K562 (cell line): ENCODE measurements at regions not wholly inside any gene's neighbourhood (a gene's known extent, or its start where the extent isn't known, plus 50 kb on each side); places are given as distances from the start of the nearest gene placed in this dataset.

ENCODE experiments used
- ATAC-seq: fragments of 200-7000 bp; cut with Tn5 transposase; 3 replicates; pipeline ENCODE4 v1.9.1; 2020; ENCODE audit warnings: moderate library complexity
- BruUV-seq: library from RNA; stranded (reverse); fragments of 400-500 nt; replicated peaks from 2 replicates; lab custom pipeline; 2021; lab: Mats Ljungman, UMichigan
- CTCF ChIA-PET: fragments of 300-600 bp; formaldehyde crosslinking; extraction: SDS; loops from one replicate; lab custom pipeline; 2021; ENCODE audit warnings: low intra/inter-chr PET ratio; lab: Yijun Ruan, JAX
- POLR2A ChIA-PET: fragments of 300-600, 350-650 bp; sonication (Branson Sonifier 250); formaldehyde crosslinking; extraction: SDS; loops from one replicate; lab custom pipeline; 2021; ENCODE audit warnings: antibody characterized with exemption, inconsistent platforms; lab: Yijun Ruan, JAX
- DNase-seq, 4 experiments: peaks; one replicate each; pipeline versions ENCODE4 v3.0.0 to v3.0.0-alpha.2; 2011 to 2018; ENCODE audit warnings: low spot score in 3 of 4, mixed read lengths in 3 of 4; ENCODE audit errors: extremely low read depth in 1 of 4
- FAIRE-seq: peaks from 2 replicates; lab custom pipeline; 2011; peaks lifted over from hg19 to GRCh38; lab: Jason Lieb, UNC
- H2AFZ ChIP-seq: 2 replicates; pipeline ENCODE4 v1.6.0; 2011; ENCODE audit warnings: low read depth, low read length, control low read depth, inconsistent platforms
- H3K27ac ChIP-seq: fragments of 200-600 bp; 3 replicates; pipeline ENCODE4 v1.8.0; 2011; ENCODE audit warnings: low read depth, mild to moderate bottlenecking, control low read depth, inconsistent platforms, low read length, moderate library complexity, mixed read lengths; ENCODE audit errors: extremely low read depth
- H3K27me3 ChIP-seq, 2 experiments: fragments of 300-600 bp in 1 of 2; 2 replicates in 1 of 2; 3 replicates in 1 of 2; pipeline versions ENCODE4 v1.6.0 to v1.8.0; 2011; ENCODE audit warnings: inconsistent platforms in 2 of 2, low read length in 2 of 2, mild to moderate bottlenecking in 1 of 2, mixed read lengths in 1 of 2, moderate library complexity in 1 of 2; ENCODE audit not compliant: control insufficient read depth in 2 of 2, insufficient read depth in 2 of 2
- H3K36me3 ChIP-seq: fragments of 300-600 bp; 3 replicates; pipeline ENCODE4 v1.8.0; 2011; ENCODE audit warnings: mild to moderate bottlenecking, low read length, inconsistent platforms; ENCODE audit not compliant: control insufficient read depth, insufficient read depth
- H3K4me1 ChIP-seq, 2 experiments: fragments of 200-600 bp in 1 of 2; replicated peaks in 1 of 2; 2 replicates in 1 of 2; 3 replicates in 1 of 2; pipeline versions ENCODE4 v1.5.1 to v1.8.0; 2011; ENCODE audit warnings: inconsistent platforms in 2 of 2, low read length in 2 of 2, mild to moderate bottlenecking in 1 of 2, mixed read lengths in 1 of 2, moderate library complexity in 1 of 2; ENCODE audit not compliant: control insufficient read depth in 2 of 2, insufficient read depth in 2 of 2
- H3K4me2 ChIP-seq: 2 replicates; pipeline ENCODE4 v1.6.1; 2011; ENCODE audit warnings: low read length, control low read depth, inconsistent platforms, mixed read lengths; ENCODE audit not compliant: insufficient read depth
- H3K4me3 ChIP-seq: fragments of 200-600 bp; sonication (generic), shearing (Covaris generic); 2 replicates; pipeline ENCODE4 v1.5.1; 2016; ENCODE audit warnings: control low read depth, inconsistent platforms
- H3K79me2 ChIP-seq: fragments of 200-600 bp; 3 replicates; pipeline ENCODE4 v1.8.0; 2011; ENCODE audit warnings: low read length, inconsistent platforms; ENCODE audit not compliant: control insufficient read depth, insufficient read depth
- H3K9ac ChIP-seq, 2 experiments: 2 replicates each; pipeline versions ENCODE4 v1.6.0 to v1.6.1; 2011; ENCODE audit warnings: low read depth in 2 of 2, low read length in 2 of 2, control low read depth in 1 of 2, inconsistent platforms in 1 of 2, mild to moderate bottlenecking in 1 of 2, mixed read lengths in 1 of 2; ENCODE audit not compliant: insufficient read depth in 1 of 2
- H3K9me1 ChIP-seq: one replicate; pipeline ENCODE4 v1.6.0; 2011; ENCODE audit warnings: inconsistent platforms, mild to moderate bottlenecking, low read length, moderate library complexity; ENCODE audit not compliant: control insufficient read depth, insufficient read depth
- H3K9me3 ChIP-seq: replicated peaks from 2 replicates; pipeline ENCODE4 v1.5.1; 2011; ENCODE audit warnings: low read depth, low read length, inconsistent platforms; ENCODE audit not compliant: control insufficient read depth, insufficient read depth
- H4K20me1 ChIP-seq: replicated peaks from 2 replicates; pipeline ENCODE4 v1.6.1; 2011; ENCODE audit warnings: low read length, inconsistent platforms, mixed read lengths; ENCODE audit not compliant: control insufficient read depth, insufficient read depth
- ARID1B ChIP-seq: fragments of 450-650 bp; IDR thresholded peaks from 2 replicates; pipeline ENCODE4 v1.6.1; 2016; ENCODE audit warnings: antibody characterized with exemption, mild to moderate bottlenecking, inconsistent platforms
- CBX8 ChIP-seq: fragments of 200-600 bp; sonication (generic); IDR thresholded peaks from 2 replicates; pipeline ENCODE4 v1.6.1; 2012; ENCODE audit warnings: borderline replicate concordance, mixed run types, low read depth, mild to moderate bottlenecking, moderate library complexity, mixed read lengths, low read length, control low read depth, inconsistent platforms; ENCODE audit not compliant: poor library complexity, severe bottlenecking; ENCODE audit errors: extremely low read depth
- CHCHD3 ChIP-seq: fragments of 250-450 bp; sonication (Bioruptor Pico); IDR thresholded peaks from 2 replicates; pipeline ENCODE4 v2.1.2; 2022; ENCODE audit warnings: mild to moderate bottlenecking
- CREB3L1 ChIP-seq: fragments of 450-650 bp; IDR thresholded peaks from 2 replicates; pipeline ENCODE4 v1.6.1; 2014; ENCODE audit warnings: low read depth, mild to moderate bottlenecking, moderate library complexity, borderline replicate concordance
- FOXJ2 ChIP-seq: fragments of 200-800 bp; sonication (Bioruptor generic); IDR thresholded peaks from 2 replicates; pipeline ENCODE4 v1.6.1; 2016; ENCODE audit warnings: missing genetic modification characterization, missing compliant biosample characterization
- MAFG ChIP-seq: fragments of 450-650 bp; conservative IDR thresholded peaks from 2 replicates; pipeline ENCODE4 v1.6.1; 2016; ENCODE audit warnings: missing genetic modification characterization, missing compliant biosample characterization
- MTA3 ChIP-seq: fragments of 450-650 bp; formaldehyde crosslinking; IDR thresholded peaks from 2 replicates; pipeline ENCODE4 v1.6.1; 2017; ENCODE audit warnings: mild to moderate bottlenecking, borderline replicate concordance
- SREBF1 ChIP-seq: fragments of 150-350 bp; IDR thresholded peaks from 2 replicates; pipeline ENCODE4 v1.6.1; 2014; ENCODE audit warnings: antibody characterized with exemption, low read depth, low read length, borderline replicate concordance
- STAT5B ChIP-seq: fragments of 250-450 bp; sonication (Bioruptor Pico); IDR thresholded peaks from 2 replicates; pipeline ENCODE4 v1.8.0; 2021; ENCODE audit warnings: mild to moderate bottlenecking, inconsistent platforms
- ZNF717 ChIP-seq: fragments of 250-450 bp; sonication (Bioruptor Pico); IDR thresholded peaks from 2 replicates; pipeline ENCODE4 v1.5.0; 2021
- WGBS: fragments of 100-300 bp; shearing (Covaris generic); methylation state at CpG from one replicate; pipeline ENCODE4 v1.1.6; 2016; ENCODE audit warnings: low coverage, mixed read lengths; ENCODE audit not compliant: insufficient coverage; ENCODE audit errors: missing lambda C conversion rate; 5-methylcytosine and 5-hydroxymethylcytosine counted together
- in situ Hi-C: fragments of 300-500 bp; cut with MboI; formaldehyde crosslinking; loops from 4 replicates; pipeline ENCODE4 v1.15.0; 2018; ENCODE audit warnings: inconsistent platforms, mixed read lengths
- intact Hi-C: fragments of 100-400 bp; cut with micrococcal nuclease; formaldehyde crosslinking; loops from 2 replicates; pipeline ENCODE4 v1.14.2; 2022

DNA sequence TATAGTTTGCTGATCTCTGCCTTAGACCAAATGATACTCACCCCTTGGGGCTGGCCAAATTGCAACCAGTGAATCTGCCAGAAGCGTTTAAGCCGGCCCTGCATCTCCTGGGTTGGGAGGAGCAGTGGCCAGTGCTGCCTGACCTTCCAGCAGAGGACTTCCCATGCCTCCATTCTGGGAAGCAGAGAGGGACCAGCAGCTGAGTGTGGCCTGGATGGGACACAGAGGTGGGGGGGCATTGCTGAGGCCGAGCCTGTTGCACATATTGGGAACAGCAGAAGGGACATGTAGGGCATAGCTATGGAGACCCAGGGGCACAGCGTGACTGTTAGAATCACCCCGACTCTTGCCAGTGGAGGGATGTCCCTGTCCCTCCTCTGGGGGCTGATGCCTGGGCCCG lies 93.3 kb downstream of the CPZ start:
- H3K9me3 ChIP-seq = no peaks in the 10 kb centered on the region
- no peaks in the 10 kb centered on the region for H3K36me3 ChIP-seq
- no peaks in the 10 kb centered on the region for H3K79me2 ChIP-seq
- peaks cover 16% of the 10 kb centered on the region; the same call in 1 of the 2 replicates for H4K20me1 ChIP-seq
- in situ Hi-C loops (loop anchor here (10.0 kb wide), 1 partner anchor 239 kb away; no protein-coding TSS in a partner anchor), intact Hi-C loops (loop anchor here (5.0 kb wide), 1 partner anchor 201 kb away; no protein-coding TSS in a partner anchor)
- H3K9ac ChIP-seq = no peak overlapping the region
- POLR2A ChIA-PET = no interaction called here
- BruUV-seq = no TSS peak
- H3K27me3 ChIP-seq = peaks cover 2 to 28% of the 10 kb centered on the region in 2 experiments; a peak in 3 of 5 replicates
- H3K27ac ChIP-seq = no peak overlapping the region
- FAIRE-seq (no peak), ATAC-seq (no peak), DNase-seq (no peak)
- CTCF ChIA-PET = no interaction called here
- no peak overlapping the region for H3K4me3 ChIP-seq
- WGBS = 2% methylated on average over 5 of the region's 6 CpGs
- no peaks in the 10 kb centered on the region for H3K9me1 ChIP-seq
- peaks cover 0 to 4% of the 10 kb centered on the region in 2 experiments; a peak in 2 of 5 replicates for H3K4me1 ChIP-seq
- H3K4me2 ChIP-seq = no peak overlapping the region
- TF ChIP-seq CBX8 = no peak
- no peak for TF ChIP-seq STAT5B (CRISPR knock-in tag)
- TF ChIP-seq ARID1B = no peak
- TF ChIP-seq FOXJ2 = no peak
- TF ChIP-seq CREB3L1 = no peak
- TF ChIP-seq SREBF1 = no peak
- TF ChIP-seq MAFG (tag) = no peak
- TF ChIP-seq CHCHD3 (CRISPR knock-in tag) = no peak
- TF ChIP-seq ZNF717 (CRISPR knock-in tag) = no peak
- no peak for TF ChIP-seq MTA3
- TF ChIP-seq, all 486 proteins: peak for 0
- no peak overlapping the region for H2AFZ ChIP-seq
